GM12872 (cell line): ENCODE measurements at regions not wholly inside any gene's neighbourhood (a gene's known extent, or its start where the extent isn't known, plus 50 kb on each side); places are given as distances from the start of the nearest gene placed in this dataset.

Source experiments
- CTCF ChIP-seq: IDR thresholded peaks from 3 replicates; pipeline ENCODE4 v1.5.1; 2011; ENCODE audit warnings: low read depth, mild to moderate bottlenecking, low read length, moderate library complexity; ENCODE audit not compliant: insufficient read depth

GRCh38 chr4:24002330-24002966 lies 112.6 kb upstream of the PPARGC1A start:
- no peak for TF ChIP-seq CTCF

GRCh38 chr4:24001486-24002329 lies 111.9 kb upstream of the PPARGC1A start:
- TF ChIP-seq CTCF: no peak

- TF ChIP-seq CTCF: no peak
These were observed 110.6 kb upstream of the PPARGC1A start for GRCh38 chr4:24000470-24000831.

- TF ChIP-seq CTCF: no peak
These were observed 110.0 kb upstream of the PPARGC1A start for GRCh38 chr4:23999714-24000469.

- TF ChIP-seq CTCF: no peak
These were observed 103.5 kb upstream of the PPARGC1A start for GRCh38 chr4:23993373-23993772.

GRCh38 chr4:23991444-23991843 lies 101.6 kb upstream of the PPARGC1A start:
- TF ChIP-seq CTCF: no peak

GRCh38 chr4:23986270-23986669 lies 96.4 kb upstream of the PPARGC1A start:
- no peak for TF ChIP-seq CTCF
